ENCODE measurements at regions not wholly inside any gene's neighbourhood (a gene's known extent, or its start where the extent isn't known, plus 50 kb on each side); places are given as distances from the start of the nearest gene placed in this dataset.

DNA sequence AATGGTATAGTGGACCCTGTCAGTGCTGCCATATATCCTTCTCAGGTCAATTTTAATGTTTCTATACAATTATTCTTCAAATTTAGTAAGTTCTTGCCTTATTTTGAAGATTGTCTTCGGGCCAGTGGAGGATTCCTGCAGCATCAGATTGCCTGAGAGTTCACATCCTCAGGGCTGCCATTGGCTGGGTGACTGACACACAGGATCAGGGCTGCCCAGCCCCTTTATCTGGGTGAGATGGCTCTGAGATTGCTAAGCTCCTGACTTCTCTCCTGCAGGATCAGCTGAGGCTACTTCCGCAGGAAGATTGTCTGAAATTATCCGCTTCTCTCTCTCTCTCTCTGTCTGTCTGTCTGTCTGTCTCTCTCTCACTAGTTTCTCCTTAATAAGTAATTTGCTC is 567.4 kb downstream of the TSN start:
- no peak overlapping the region for H3K27ac ChIP-seq
- TF ChIP-seq, protein P1, sequence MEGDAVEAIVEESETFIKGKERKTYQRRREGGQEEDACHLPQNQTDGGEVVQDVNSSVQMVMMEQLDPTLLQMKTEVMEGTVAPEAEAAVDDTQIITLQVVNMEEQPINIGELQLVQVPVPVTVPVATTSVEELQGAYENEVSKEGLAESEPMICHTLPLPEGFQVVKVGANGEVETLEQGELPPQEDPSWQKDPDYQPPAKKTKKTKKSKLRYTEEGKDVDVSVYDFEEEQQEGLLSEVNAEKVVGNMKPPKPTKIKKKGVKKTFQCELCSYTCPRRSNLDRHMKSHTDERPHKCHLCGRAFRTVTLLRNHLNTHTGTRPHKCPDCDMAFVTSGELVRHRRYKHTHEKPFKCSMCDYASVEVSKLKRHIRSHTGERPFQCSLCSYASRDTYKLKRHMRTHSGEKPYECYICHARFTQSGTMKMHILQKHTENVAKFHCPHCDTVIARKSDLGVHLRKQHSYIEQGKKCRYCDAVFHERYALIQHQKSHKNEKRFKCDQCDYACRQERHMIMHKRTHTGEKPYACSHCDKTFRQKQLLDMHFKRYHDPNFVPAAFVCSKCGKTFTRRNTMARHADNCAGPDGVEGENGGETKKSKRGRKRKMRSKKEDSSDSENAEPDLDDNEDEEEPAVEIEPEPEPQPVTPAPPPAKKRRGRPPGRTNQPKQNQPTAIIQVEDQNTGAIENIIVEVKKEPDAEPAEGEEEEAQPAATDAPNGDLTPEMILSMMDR (IDR thresholded peaks at IDR 0.05) = no peak
- no peaks in the 10 kb centered on the region for H3K9me3 ChIP-seq
- ATAC-seq (ENCODE audit: insufficient number of reproducible peaks, low FRiP score, low read depth) (no peak), DNase-seq (ENCODE audit: low spot score) (no peak)
- no peaks in the 10 kb centered on the region for H3K27me3 ChIP-seq (replicated peaks; ENCODE audit: insufficient read depth)
- no peaks in the 10 kb centered on the region for H3K4me1 ChIP-seq (ENCODE audit: control insufficient read depth in 1 of 2, low read depth in 2 of 2)
- no peak overlapping the region for H3K4me3 ChIP-seq
- no peaks in the 10 kb centered on the region for H3K36me3 ChIP-seq

DNA sequence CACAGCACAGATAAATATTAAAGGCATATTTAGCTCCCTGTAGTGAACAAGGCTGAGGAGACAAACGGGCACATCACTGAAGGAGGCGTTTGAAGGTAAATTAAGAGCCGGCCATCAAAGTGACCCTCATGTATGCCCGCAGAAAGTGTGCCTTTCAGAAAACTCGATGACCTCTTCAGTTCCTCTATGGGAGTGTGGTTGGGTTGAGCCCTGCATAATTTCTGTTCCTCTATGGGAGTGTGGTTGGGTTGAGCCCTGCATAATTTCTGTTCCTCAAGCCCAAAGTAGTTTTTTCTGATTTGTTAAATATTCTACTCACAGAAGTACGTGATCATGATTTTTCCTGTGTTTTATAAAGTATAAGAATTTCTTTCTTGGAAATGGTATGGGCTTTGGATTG is 568.5 kb downstream of the TSN start:
- H3K27me3 ChIP-seq (replicated peaks; ENCODE audit: insufficient read depth) = no peaks in the 10 kb centered on the region
- ATAC-seq (ENCODE audit: insufficient number of reproducible peaks, low FRiP score, low read depth) (no peak), DNase-seq (ENCODE audit: low spot score) (no peak)
- H3K4me1 ChIP-seq (ENCODE audit: control insufficient read depth in 1 of 2, low read depth in 2 of 2) = no peaks in the 10 kb centered on the region
- TF ChIP-seq, protein P1 (IDR thresholded peaks at IDR 0.05) = no peak
- H3K9me3 ChIP-seq = no peaks in the 10 kb centered on the region
- no peak overlapping the region for H3K27ac ChIP-seq
- no peaks in the 10 kb centered on the region for H3K36me3 ChIP-seq
- no peak overlapping the region for H3K4me3 ChIP-seq

DNA sequence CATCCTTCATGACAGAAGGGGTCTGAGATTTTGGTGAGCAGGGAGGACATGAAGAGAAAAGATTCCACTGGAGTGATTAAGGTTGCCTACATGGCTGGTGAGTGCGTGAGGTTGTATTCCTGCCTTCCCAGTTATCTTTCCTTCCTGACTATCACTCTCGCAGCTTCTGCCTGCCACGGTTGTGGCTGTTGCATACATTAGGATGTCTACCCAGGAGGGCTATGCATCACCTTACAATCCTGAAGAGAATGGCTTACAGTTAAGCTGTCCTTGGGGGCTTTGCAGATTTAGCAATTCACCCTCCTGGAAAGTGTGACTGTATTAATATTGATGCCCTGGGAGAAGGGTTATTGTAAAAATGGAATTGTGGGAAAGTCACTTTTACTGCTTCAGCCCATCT is 571.0 kb downstream of the TSN start:
- H3K27ac ChIP-seq = no peak overlapping the region
- DNase-seq (ENCODE audit: low spot score) (no peak), ATAC-seq (ENCODE audit: insufficient number of reproducible peaks, low FRiP score, low read depth) (no peak)
- H3K4me1 ChIP-seq (ENCODE audit: control insufficient read depth in 1 of 2, low read depth in 2 of 2) = no peaks in the 10 kb centered on the region
- H3K36me3 ChIP-seq = no peaks in the 10 kb centered on the region
- no peak overlapping the region for H3K4me3 ChIP-seq
- TF ChIP-seq, protein P1 (IDR thresholded peaks at IDR 0.05) = no peak
- H3K27me3 ChIP-seq (replicated peaks; ENCODE audit: insufficient read depth) = no peaks in the 10 kb centered on the region
- no peaks in the 10 kb centered on the region for H3K9me3 ChIP-seq

DNA sequence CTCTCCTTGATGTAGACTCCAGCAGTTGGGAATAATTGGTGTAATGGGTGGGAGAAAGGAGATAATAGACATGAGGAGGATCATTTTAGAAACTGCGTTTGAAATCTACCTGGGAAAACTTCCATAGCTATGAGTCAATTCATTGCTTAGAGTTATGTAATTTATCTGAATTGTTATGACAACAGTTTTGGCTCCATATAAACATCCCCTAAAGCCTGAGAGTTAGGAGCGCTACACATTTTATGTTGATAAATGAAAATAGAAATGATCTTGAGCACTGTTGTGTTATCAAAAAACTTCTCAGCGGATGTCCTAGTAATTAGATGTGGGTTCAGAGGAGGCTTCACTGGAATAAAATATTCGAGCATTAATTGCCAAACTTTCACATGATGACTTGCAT is 573.4 kb downstream of the TSN start:
- TF ChIP-seq, protein P1 (IDR thresholded peaks at IDR 0.05) = no peak
- Histone ChIP-seq H3K27me3 (replicated peaks; ENCODE audit: insufficient read depth) (no peaks in the 10 kb centered on the region), H3K36me3 (no peaks in the 10 kb centered on the region), H3K27ac (no peak overlapping the region), H3K9me3 (no peaks in the 10 kb centered on the region), H3K4me1 (ENCODE audit: control insufficient read depth in 1 of 2, low read depth in 2 of 2) (no peaks in the 10 kb centered on the region), H3K4me3 (no peak overlapping the region)
- ATAC-seq (ENCODE audit: insufficient number of reproducible peaks, low FRiP score, low read depth) = no peak
- no peak for DNase-seq (ENCODE audit: low spot score)

DNA sequence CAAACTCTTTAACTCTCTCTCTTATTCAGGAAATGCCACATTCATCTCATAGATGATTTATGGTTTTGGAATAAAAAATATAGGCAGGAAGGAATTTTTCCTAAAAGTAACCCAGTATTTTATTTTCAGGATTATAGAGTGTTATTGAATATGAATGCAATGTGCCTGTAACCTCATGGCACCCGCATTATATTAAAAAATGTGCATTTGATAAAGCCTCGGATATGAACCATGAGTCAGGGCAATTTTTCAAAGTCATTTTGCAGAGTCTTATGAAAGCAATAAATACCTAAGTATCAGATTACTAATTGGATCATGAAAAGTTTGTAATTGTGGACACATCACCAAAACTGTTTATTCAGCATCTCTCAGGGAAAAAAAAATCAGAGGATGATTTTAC is 573.8 kb downstream of the TSN start:
- no peak overlapping the region for H3K27ac ChIP-seq
- no peak overlapping the region for H3K4me3 ChIP-seq
- no peak for ATAC-seq (ENCODE audit: insufficient number of reproducible peaks, low FRiP score, low read depth)
- no peak for DNase-seq (ENCODE audit: low spot score)
- no peaks in the 10 kb centered on the region for H3K4me1 ChIP-seq (ENCODE audit: control insufficient read depth in 1 of 2, low read depth in 2 of 2)
- no peaks in the 10 kb centered on the region for H3K36me3 ChIP-seq
- H3K9me3 ChIP-seq = no peaks in the 10 kb centered on the region
- H3K27me3 ChIP-seq (replicated peaks; ENCODE audit: insufficient read depth) = no peaks in the 10 kb centered on the region
- TF ChIP-seq, protein P1 (IDR thresholded peaks at IDR 0.05) = no peak
